Left ventricle myocardium inferior (tissue), 1 donor: ENCODE measurements at regions not wholly inside any gene's neighbourhood (a gene's known extent, or its start where the extent isn't known, plus 50 kb on each side); places are given as distances from the start of the nearest gene placed in this dataset.

Experiments
- DNase-seq: peaks from one replicate; pipeline ENCODE4 v3.0.0-alpha.2; 2020
- H3K27ac ChIP-seq: fragments of 200-600 bp; replicated peaks from 2 replicates; pipeline ENCODE4 v1.8.0; 2021
- H3K27me3 ChIP-seq: fragments of 200-600 bp; 2 replicates; pipeline ENCODE4 v1.8.0; 2021; ENCODE audit warnings: low read depth
- H3K36me3 ChIP-seq: fragments of 200-600 bp; 2 replicates; pipeline ENCODE4 v1.8.0; 2021
- H3K4me1 ChIP-seq: fragments of 200-600 bp; 2 replicates; pipeline ENCODE4 v1.8.0; 2021
- H3K4me3 ChIP-seq: fragments of 200-600 bp; 2 replicates; pipeline ENCODE4 v1.8.0; 2021; ENCODE audit warnings: mild to moderate bottlenecking, moderate library complexity
- H3K9me3 ChIP-seq: fragments of 200-600 bp; replicated peaks from 2 replicates; pipeline ENCODE4 v1.8.0; 2021
- CTCF ChIP-seq: fragments of 200-600 bp; IDR thresholded peaks from 2 replicates; pipeline ENCODE4 v1.8.0; 2021; ENCODE audit warnings: antibody characterized with exemption, mild to moderate bottlenecking, borderline replicate concordance
- intact Hi-C: fragments of 100-400 bp; cut with micrococcal nuclease; formaldehyde crosslinking; loops from one replicate; pipeline ENCODE4 v1.11.0; 2022
- donor health status: DM: no; HTN: yes; CAD: no; lungs with severe emphysema.

GRCh38 chr1:87511449-87511848 lies 182.8 kb downstream of the LMO4 start:
- intact Hi-C loops = no loop called here
- Histone ChIP-seq H3K27ac (no peak overlapping the region), H3K4me1 (no peaks in the 10 kb centered on the region), H3K4me3 (no peak overlapping the region), H3K9me3 (no peaks in the 10 kb centered on the region), H3K36me3 (no peaks in the 10 kb centered on the region), H3K27me3 (peaks cover 7% of the 10 kb centered on the region)
- DNase-seq = no peak
- no peak for TF ChIP-seq CTCF

- no peak for DNase-seq
- Histone ChIP-seq H3K27ac (no peak overlapping the region), H3K4me3 (no peak overlapping the region), H3K27me3 (peaks cover 7% of the 10 kb centered on the region), H3K9me3 (no peaks in the 10 kb centered on the region), H3K36me3 (no peaks in the 10 kb centered on the region), H3K4me1 (no peaks in the 10 kb centered on the region)
- intact Hi-C loops = no loop called here
- no peak for TF ChIP-seq CTCF
These were observed 183.8 kb downstream of the LMO4 start for GRCh38 chr1:87512431-87512830.

DNA sequence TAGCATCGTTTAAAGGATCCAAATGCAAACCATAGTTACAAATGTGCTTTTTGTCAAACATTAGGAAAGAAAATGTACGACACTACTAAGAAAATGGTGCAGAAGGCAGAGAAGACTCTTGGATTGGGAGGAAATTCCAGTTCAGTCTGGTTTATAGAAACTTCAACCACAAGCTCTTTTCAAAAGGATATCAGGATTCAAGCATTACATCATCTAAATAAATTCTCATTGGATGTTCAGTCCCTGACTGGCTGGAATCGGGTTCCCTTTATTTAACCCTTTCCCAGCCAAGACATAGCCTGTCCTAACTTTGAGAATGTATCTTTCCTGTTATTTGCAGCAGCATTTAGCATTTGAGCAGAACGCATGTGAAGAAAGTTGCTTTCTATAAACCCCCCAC lies 184.6 kb downstream of the LMO4 start:
- H3K27me3 ChIP-seq = peaks cover 7% of the 10 kb centered on the region
- no peak for DNase-seq
- H3K27ac ChIP-seq = no peak overlapping the region
- no peaks in the 10 kb centered on the region for H3K36me3 ChIP-seq
- H3K4me3 ChIP-seq = no peak overlapping the region
- TF ChIP-seq CTCF = no peak
- no peaks in the 10 kb centered on the region for H3K9me3 ChIP-seq
- intact Hi-C loops = no loop called here
- no peaks in the 10 kb centered on the region for H3K4me1 ChIP-seq

- Histone ChIP-seq H3K9me3 (no peaks in the 10 kb centered on the region), H3K27ac (no peak overlapping the region), H3K36me3 (no peaks in the 10 kb centered on the region), H3K4me1 (no peaks in the 10 kb centered on the region), H3K27me3 (peaks cover 7% of the 10 kb centered on the region), H3K4me3 (no peak overlapping the region)
- DNase-seq = no peak
- TF ChIP-seq CTCF = no peak
- intact Hi-C loops = no loop called here
These were observed 185.4 kb downstream of the LMO4 start for GRCh38 chr1:87513966-87514660.

DNA sequence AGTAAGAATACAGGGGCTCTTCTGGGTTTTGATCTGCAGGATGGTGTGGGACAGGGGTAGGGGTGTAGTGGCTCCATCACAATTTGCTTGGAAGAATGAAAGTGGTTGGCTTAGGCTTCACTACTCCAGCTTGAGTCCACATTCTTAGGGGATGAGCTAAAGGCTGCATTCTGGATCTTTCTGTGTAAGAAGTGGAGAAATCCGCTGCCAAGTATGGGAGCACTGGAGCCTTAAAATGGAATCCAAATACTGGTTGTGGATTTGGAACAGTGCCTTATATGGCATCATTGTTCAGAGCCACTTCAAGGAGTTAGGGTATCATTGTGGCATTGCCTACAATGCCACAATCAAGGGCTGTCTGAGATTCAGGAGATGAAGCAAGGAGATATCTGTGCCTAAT lies 187.1 kb downstream of the LMO4 start:
- no peak for TF ChIP-seq CTCF

More for the DNA sequence above, 187.1 kb downstream of the LMO4 start:
- Histone ChIP-seq H3K27ac (no peak overlapping the region), H3K36me3 (no peaks in the 10 kb centered on the region), H3K9me3 (peaks cover 4% of the 10 kb centered on the region), H3K4me3 (no peak overlapping the region), H3K27me3 (peaks cover 7% of the 10 kb centered on the region), H3K4me1 (no peaks in the 10 kb centered on the region)
- intact Hi-C loops = no loop called here
- DNase-seq = no peak
